22Rv1 (cell line): ENCODE measurements at regions not wholly inside any gene's neighbourhood (a gene's known extent, or its start where the extent isn't known, plus 50 kb on each side); places are given as distances from the start of the nearest gene placed in this dataset.
"Not testable (repeated sequence)": the region's sequence is repeated elsewhere in the genome, so short reads cannot be mapped to it uniquely, and the experiment has no call there.

ENCODE experiments used
- H3K27ac ChIP-seq: fragments of 450-650 bp; 2 replicates; pipeline ENCODE4 v1.5.1; 2017
- ZFX ChIP-seq: fragments of 450-650 bp; IDR thresholded peaks from 2 replicates; pipeline ENCODE4 v1.6.1; 2017; ENCODE audit warnings: antibody characterized with exemption, borderline replicate concordance
- TF ChIP-seq, protein P1 (sequence below): fragments of 450-650 bp; IDR thresholded peaks from 2 replicates; pipeline ENCODE4 v1.5.1; 2017; ENCODE audit warnings: mild to moderate bottlenecking

DNA sequence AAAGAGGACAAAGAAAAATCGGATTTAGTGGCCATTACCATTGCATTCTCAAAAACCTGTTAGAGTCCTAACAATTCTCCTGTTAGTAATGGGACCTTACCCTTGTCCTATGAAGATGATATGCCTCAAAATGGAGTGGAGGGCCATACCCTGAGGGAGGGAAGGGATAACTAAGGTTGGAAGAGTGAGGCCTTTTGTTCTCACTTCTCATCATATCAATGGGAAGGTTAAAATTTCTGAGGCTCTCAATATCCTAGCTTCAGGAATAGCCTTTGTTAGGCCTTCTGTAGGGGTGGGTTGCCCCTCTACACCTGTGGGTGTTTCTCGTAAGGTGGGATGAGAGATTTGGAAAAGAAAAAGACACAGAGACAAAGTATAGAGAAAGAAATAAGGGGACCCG is 109.4 kb upstream of the SGIP1 start:
- H3K27ac ChIP-seq: not testable (repeated sequence)

DNA sequence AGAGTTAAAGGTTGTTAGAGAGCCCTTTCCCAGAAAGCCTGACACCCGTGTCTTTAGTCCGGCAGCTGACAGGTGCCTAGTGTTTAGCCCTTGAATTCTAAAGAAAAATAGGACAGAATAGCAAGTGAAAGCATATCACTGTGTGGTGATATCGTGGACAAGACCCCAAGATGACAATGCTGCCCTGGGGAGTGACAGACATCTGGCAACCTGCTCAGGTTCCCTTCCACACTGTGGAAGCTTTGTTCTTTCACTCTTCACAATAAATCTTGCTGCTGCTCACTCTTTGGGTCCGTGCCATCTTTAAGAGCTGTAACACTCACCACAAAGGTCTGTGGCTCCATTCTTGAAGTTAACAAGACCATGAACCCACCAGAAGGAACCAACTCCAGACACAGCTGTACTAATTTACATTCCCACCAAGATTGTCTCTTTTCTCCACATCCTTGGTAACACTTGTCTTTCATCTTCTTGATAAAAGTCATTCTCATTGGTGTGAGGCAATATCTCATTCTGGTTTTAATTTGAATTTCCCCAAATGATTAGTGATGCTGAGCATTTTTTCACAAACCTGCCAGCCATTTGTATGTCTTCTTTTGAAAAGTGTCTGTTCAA is 107.6 kb upstream of the SGIP1 start:
- H3K27ac ChIP-seq: no peak overlapping the region
- TF ChIP-seq, protein P1, sequence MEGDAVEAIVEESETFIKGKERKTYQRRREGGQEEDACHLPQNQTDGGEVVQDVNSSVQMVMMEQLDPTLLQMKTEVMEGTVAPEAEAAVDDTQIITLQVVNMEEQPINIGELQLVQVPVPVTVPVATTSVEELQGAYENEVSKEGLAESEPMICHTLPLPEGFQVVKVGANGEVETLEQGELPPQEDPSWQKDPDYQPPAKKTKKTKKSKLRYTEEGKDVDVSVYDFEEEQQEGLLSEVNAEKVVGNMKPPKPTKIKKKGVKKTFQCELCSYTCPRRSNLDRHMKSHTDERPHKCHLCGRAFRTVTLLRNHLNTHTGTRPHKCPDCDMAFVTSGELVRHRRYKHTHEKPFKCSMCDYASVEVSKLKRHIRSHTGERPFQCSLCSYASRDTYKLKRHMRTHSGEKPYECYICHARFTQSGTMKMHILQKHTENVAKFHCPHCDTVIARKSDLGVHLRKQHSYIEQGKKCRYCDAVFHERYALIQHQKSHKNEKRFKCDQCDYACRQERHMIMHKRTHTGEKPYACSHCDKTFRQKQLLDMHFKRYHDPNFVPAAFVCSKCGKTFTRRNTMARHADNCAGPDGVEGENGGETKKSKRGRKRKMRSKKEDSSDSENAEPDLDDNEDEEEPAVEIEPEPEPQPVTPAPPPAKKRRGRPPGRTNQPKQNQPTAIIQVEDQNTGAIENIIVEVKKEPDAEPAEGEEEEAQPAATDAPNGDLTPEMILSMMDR: no peak
- no peak for TF ChIP-seq ZFX

DNA sequence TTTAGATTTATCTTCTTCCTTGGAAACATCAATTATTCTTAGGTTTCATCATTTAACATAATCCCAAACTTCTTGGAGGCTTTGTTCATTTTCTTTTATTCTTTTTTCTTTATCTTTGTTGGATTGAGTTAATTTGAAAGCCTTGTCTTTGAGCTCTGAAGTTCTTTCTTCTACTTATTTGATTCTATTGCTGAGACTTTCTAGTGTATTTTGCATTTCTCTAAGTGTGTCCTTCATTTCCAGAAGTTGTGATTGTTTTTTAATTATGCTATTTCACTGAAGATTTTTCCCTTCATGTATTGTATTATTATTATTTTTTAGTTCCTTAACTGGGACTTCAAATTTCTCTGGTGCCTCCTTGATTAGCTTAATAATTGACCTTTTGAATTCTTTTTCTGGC is 103.1 kb upstream of the SGIP1 start:
- H3K27ac ChIP-seq: not testable (repeated sequence)

GRCh38 chr1:66431999-66432398 is 102.0 kb upstream of the SGIP1 start:
- TF ChIP-seq ZFX: no peak
- TF ChIP-seq, protein P1: no peak

DNA sequence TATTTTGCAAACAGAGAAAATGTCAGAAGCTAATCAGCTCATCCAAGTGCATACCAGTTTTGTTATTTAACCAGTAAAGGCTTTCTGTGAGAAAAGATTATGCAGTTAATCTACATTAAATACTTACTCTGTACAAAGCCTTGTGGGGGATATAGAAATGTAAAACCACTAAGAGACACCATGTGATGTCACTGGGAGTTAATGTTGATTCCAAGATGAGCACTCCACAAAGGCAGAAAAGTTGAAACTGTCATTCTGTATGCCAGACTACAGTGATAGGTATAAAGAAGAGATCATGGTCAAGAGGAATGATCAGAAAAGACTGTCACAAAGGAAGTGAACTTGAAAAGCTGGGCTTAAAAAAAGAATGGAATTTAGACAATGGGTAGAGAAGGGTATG is 100.3 kb upstream of the SGIP1 start:
- no peak overlapping the region for H3K27ac ChIP-seq
- no peak for TF ChIP-seq ZFX
- TF ChIP-seq, protein P1: no peak

More at GRCh38 chr1:66431999-66432398, 102.0 kb upstream of the SGIP1 start:
- no peak overlapping the region for H3K27ac ChIP-seq

- TF ChIP-seq, protein P1: no peak
- no peak for TF ChIP-seq ZFX
- H3K27ac ChIP-seq: no peak overlapping the region
Measured at GRCh38 chr1:66434096-66434495, 99.9 kb upstream of the SGIP1 start.

DNA sequence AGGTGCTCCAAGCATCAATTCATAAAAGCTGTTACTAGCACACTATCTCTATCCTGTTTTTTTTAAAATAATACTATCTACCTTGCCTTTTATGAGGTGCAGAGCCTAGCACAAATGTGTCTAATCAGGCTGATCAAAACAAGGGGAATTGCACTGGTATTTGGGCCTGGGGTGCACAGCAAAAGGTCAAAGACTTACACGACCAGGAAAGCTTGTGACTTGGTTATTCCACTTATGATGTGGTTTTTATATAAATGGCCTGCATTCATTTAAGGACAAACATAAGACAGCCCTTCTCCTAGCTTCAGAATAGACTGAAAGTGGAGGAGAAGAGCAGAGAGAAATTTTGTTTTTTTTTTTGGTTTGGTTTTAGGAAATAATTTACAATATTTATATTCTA is 98.4 kb upstream of the SGIP1 start:
- TF ChIP-seq ZFX: no peak
- no peak overlapping the region for H3K27ac ChIP-seq

- no peak overlapping the region for H3K27ac ChIP-seq
- TF ChIP-seq, protein P1: peak; percentile 26
- no peak for TF ChIP-seq ZFX
Measured at GRCh38 chr1:66436378-66437135, 97.4 kb upstream of the SGIP1 start.

GRCh38 chr1:66437136-66437401 is 96.9 kb upstream of the SGIP1 start:
- H3K27ac ChIP-seq: no peak overlapping the region

More at GRCh38 chr1:66437136-66437401, 96.9 kb upstream of the SGIP1 start:
- TF ChIP-seq, protein P1: no peak
- no peak for TF ChIP-seq ZFX
